ENCODE measurements at regions not wholly inside any gene's neighbourhood (a gene's known extent, or its start where the extent isn't known, plus 50 kb on each side); places are given as distances from the start of the nearest gene placed in this dataset.

DNA sequence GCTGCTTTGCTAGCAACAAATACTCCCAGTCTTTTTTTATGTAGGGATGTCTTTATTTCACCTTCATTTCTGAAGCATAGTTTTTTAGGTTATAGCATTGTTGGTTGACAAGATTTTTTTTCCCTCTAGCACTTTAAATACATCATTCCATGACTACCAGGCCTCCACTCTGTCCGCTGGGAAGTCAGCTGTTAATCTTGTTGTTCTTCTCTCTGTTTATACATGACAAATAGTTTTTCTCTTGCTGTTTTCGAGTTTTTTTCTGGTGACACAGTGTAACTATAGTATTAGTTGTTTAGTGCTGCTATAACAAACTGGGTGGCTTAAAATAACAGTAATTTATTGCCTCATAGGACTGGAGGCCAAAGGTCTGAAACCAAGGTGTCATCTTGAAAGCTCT is 205.5 kb upstream of the CNTNAP4 start:
- Histone ChIP-seq H3K23ac (ENCODE audit: low read depth, low read length) (no peak overlapping the region), H3K56ac (ENCODE audit: extremely low read depth, insufficient read depth, low read length) (no peak overlapping the region), H4K8ac (ENCODE audit: low read depth in 2 of 2, low read length in 2 of 2) (no peak overlapping the region), H3K9me1 (ENCODE audit: insufficient read depth, low read length) (no peaks in the 10 kb centered on the region), H3K27ac (ENCODE audit: insufficient read depth, low read length) (no peak overlapping the region), H4K20me1 (ENCODE audit: insufficient read depth, low read length) (no peaks in the 10 kb centered on the region), H2BK20ac (ENCODE audit: low read depth, low read length) (no peak overlapping the region), H2BK5ac (ENCODE audit: low read depth, low read length, poor library complexity, severe bottlenecking) (no peak overlapping the region), H3K9me3 (ENCODE audit: control insufficient read depth, insufficient read depth, low read length) (no peaks in the 10 kb centered on the region), H2BK120ac (ENCODE audit: low read depth, low read length) (no peak overlapping the region), H2AK5ac (ENCODE audit: low read depth, low read length) (no peak overlapping the region), H4K5ac (ENCODE audit: low read depth, low read length) (no peak overlapping the region), H3K4me3 (ENCODE audit: insufficient read depth, low read depth, low read length) (no peak overlapping the region), H3K18ac (ENCODE audit: low read depth, low read length) (no peak overlapping the region), H3K4me1 (ENCODE audit: control insufficient read depth, insufficient read depth, low read length) (no peaks in the 10 kb centered on the region), H3K9ac (ENCODE audit: low read depth, low read length) (no peak overlapping the region), H2BK15ac (ENCODE audit: low read depth, low read length) (no peak overlapping the region), H3K4me2 (ENCODE audit: low read depth, low read length) (no peak overlapping the region), H2AK9ac (replicated peaks; ENCODE audit: low read depth, low read length, poor library complexity) (no peak overlapping the region), H4K91ac (ENCODE audit: insufficient read depth, low read depth, low read length) (no peak overlapping the region), H3K36me3 (ENCODE audit: control insufficient read depth, insufficient read depth, low read length) (no peaks in the 10 kb centered on the region), H3K79me1 (ENCODE audit: low read depth in 1 of 2, low read length in 2 of 2) (no peaks in the 10 kb centered on the region), H3K27me3 (ENCODE audit: control insufficient read depth, insufficient read depth, low read length) (no peaks in the 10 kb centered on the region), H3K14ac (replicated peaks; ENCODE audit: low read depth, low read length) (no peak overlapping the region), H2AFZ (replicated peaks; ENCODE audit: low read length, poor library complexity) (no peak overlapping the region), H3K4ac (ENCODE audit: low read depth, low read length) (no peak overlapping the region)
- no peak for ATAC-seq (ENCODE audit: low read depth)
- dilution Hi-C loops (cut with HindIII; ENCODE audit: low sequenced_read_pairs, unreplicated experiment) (no loop called here), intact Hi-C loops (cut with micrococcal nuclease) (no loop called here), in situ Hi-C loops (cut with MboI; ENCODE audit: low sequenced_read_pairs) (no loop called here)
- POLR2A ChIA-PET (ENCODE audit: unreplicated experiment), result no interaction called here
- WGBS, 2 experiments (ENCODE audit: extremely low coverage in 2 of 2, insufficient read length in 1 of 2), result no CpG with 5 or more reads among the region's 2 CpGs
- DNase-seq, result no peak
- CTCF ChIA-PET, result no interaction called here
- BruUV-seq (replicated peaks), result no TSS peak
- TF ChIP-seq SMC3 (IDR thresholded peaks at IDR 0.05; ENCODE audit: low read depth, low read length) (no peak), CHD1 (IDR thresholded peaks at IDR 0.05; ENCODE audit: low read depth, low read length) (no peak), BHLHE40 (IDR thresholded peaks at IDR 0.05; ENCODE audit: low read depth, low read length) (no peak), POLR2A (IDR thresholded peaks at IDR 0.05; ENCODE audit: low read depth, low read length) (no peak), MAFK (IDR thresholded peaks at IDR 0.05; ENCODE audit: low read depth, low read length) (no peak), MAZ (IDR thresholded peaks at IDR 0.05; ENCODE audit: borderline replicate concordance, low read depth, low read length) (no peak), NFE2L2 (IDR thresholded peaks at IDR 0.05; ENCODE audit: low read depth, low read length) (no peak), FOS (IDR thresholded peaks at IDR 0.05; ENCODE audit: low read depth, low read length) (no peak), RFX5 (IDR thresholded peaks at IDR 0.05; ENCODE audit: low read depth, low read length) (no peak), CEBPB (IDR thresholded peaks at IDR 0.05; ENCODE audit: low read depth, low read length) (no peak), RAD21 (IDR thresholded peaks at IDR 0.05; ENCODE audit: low read length) (no peak), MXI1 (IDR thresholded peaks at IDR 0.05; ENCODE audit: borderline replicate concordance, low read depth, low read length) (no peak), RCOR1 (IDR thresholded peaks at IDR 0.05; ENCODE audit: insufficient replicate concordance, low read length) (no peak)
- TF ChIP-seq, protein P1, sequence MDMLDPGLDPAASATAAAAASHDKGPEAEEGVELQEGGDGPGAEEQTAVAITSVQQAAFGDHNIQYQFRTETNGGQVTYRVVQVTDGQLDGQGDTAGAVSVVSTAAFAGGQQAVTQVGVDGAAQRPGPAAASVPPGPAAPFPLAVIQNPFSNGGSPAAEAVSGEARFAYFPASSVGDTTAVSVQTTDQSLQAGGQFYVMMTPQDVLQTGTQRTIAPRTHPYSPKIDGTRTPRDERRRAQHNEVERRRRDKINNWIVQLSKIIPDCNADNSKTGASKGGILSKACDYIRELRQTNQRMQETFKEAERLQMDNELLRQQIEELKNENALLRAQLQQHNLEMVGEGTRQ (IDR thresholded peaks at IDR 0.05; ENCODE audit: low read depth, low read length), result no peak
- TF ChIP-seq, protein P2, sequence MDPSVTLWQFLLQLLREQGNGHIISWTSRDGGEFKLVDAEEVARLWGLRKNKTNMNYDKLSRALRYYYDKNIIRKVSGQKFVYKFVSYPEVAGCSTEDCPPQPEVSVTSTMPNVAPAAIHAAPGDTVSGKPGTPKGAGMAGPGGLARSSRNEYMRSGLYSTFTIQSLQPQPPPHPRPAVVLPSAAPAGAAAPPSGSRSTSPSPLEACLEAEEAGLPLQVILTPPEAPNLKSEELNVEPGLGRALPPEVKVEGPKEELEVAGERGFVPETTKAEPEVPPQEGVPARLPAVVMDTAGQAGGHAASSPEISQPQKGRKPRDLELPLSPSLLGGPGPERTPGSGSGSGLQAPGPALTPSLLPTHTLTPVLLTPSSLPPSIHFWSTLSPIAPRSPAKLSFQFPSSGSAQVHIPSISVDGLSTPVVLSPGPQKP (IDR thresholded peaks at IDR 0.05; ENCODE audit: borderline replicate concordance, low read depth, low read length), result no peak
- TF ChIP-seq, protein P3, sequence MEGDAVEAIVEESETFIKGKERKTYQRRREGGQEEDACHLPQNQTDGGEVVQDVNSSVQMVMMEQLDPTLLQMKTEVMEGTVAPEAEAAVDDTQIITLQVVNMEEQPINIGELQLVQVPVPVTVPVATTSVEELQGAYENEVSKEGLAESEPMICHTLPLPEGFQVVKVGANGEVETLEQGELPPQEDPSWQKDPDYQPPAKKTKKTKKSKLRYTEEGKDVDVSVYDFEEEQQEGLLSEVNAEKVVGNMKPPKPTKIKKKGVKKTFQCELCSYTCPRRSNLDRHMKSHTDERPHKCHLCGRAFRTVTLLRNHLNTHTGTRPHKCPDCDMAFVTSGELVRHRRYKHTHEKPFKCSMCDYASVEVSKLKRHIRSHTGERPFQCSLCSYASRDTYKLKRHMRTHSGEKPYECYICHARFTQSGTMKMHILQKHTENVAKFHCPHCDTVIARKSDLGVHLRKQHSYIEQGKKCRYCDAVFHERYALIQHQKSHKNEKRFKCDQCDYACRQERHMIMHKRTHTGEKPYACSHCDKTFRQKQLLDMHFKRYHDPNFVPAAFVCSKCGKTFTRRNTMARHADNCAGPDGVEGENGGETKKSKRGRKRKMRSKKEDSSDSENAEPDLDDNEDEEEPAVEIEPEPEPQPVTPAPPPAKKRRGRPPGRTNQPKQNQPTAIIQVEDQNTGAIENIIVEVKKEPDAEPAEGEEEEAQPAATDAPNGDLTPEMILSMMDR (conservative IDR thresholded peaks at IDR 0.05; ENCODE audit: low read depth, low read length), result no peak

All from IMR-90 (cell line).